Activated T-helper 2 cell treated with anti-CD3 and anti-CD28 coated beads, Interferon-gamma antibody, Interleukin-2, Interleukin-4, amounts not matched to agents 10 μg/mL and 5 μg/mL and 100 μg/mL, durations not matched to agents 14 hours and 24 hours and 36 hours (primary cell): ENCODE measurements at regions not wholly inside any gene's neighbourhood (a gene's known extent, or its start where the extent isn't known, plus 50 kb on each side); places are given as distances from the start of the nearest gene placed in this dataset.

Source experiments
- DNase-seq: peaks from one replicate; pipeline ENCODE4 v3.0.0; 2021; ENCODE audit warnings: low spot score
- H3K27ac Mint-ChIP-seq: one replicate; pipeline ENCODE4 v1.8.0; 2021; ENCODE audit warnings: mixed read lengths
- H3K27me3 Mint-ChIP-seq: one replicate; pipeline ENCODE4 v1.8.0; 2021; ENCODE audit warnings: low read depth, mixed read lengths
- H3K36me3 Mint-ChIP-seq: one replicate; pipeline ENCODE4 v1.8.0; 2021; ENCODE audit warnings: low read depth, mixed read lengths
- H3K4me1 Mint-ChIP-seq: one replicate; pipeline ENCODE4 v1.8.0; 2021; ENCODE audit warnings: low read depth, mixed read lengths
- H3K4me3 Mint-ChIP-seq: one replicate; pipeline ENCODE4 v1.8.0; 2021; ENCODE audit warnings: low read depth, mild to moderate bottlenecking, moderate library complexity, mixed read lengths
- H3K9me3 Mint-ChIP-seq: one replicate; pipeline ENCODE4 v1.8.0; 2021; ENCODE audit warnings: mixed read lengths
- intact Hi-C: fragments of 100-400 bp; cut with micrococcal nuclease; formaldehyde crosslinking; loops from one replicate; pipeline ENCODE4 v1.15.1; 2023

DNA sequence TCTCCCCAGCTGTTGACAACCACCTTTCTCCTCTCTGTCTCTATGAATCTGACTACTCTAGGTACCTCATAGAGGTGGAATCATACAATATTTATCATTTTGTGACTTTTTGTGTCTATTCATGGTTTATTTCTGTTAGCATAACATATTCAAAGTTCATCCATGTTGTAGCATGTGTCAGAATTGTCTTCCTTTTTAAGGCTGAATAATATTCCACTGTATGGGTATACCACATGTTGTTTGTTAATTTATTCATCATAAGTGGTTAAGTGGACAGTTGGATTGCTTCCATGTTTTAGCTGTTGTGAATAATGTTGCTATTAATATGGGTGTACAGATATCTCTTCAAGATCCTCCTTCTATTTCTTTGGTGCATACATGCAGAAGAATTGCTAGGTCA lies 69.9 kb upstream of the COMTD1 start:
- Mint-ChIP-seq H3K27ac (no peak overlapping the region), H3K9me3 (no peaks in the 10 kb centered on the region), H3K36me3 (no peaks in the 10 kb centered on the region), H3K4me1 (no peaks in the 10 kb centered on the region), H3K27me3 (peaks cover 2% of the 10 kb centered on the region), H3K4me3 (no peak overlapping the region)
- intact Hi-C loops = no loop called here
- no peak for DNase-seq

GRCh38 chr10:75304741-75305390 lies 69.1 kb upstream of the COMTD1 start:
- H3K36me3 Mint-ChIP-seq = no peaks in the 10 kb centered on the region
- DNase-seq = no peak
- intact Hi-C loops = no loop called here
- no peaks in the 10 kb centered on the region for H3K9me3 Mint-ChIP-seq
- peaks cover 2% of the 10 kb centered on the region for H3K27me3 Mint-ChIP-seq
- no peaks in the 10 kb centered on the region for H3K4me1 Mint-ChIP-seq
- no peak overlapping the region for H3K27ac Mint-ChIP-seq
- H3K4me3 Mint-ChIP-seq = no peak overlapping the region

- DNase-seq = no peak
- Mint-ChIP-seq H3K27me3 (peaks cover 2% of the 10 kb centered on the region), H3K4me3 (no peak overlapping the region), H3K36me3 (no peaks in the 10 kb centered on the region), H3K27ac (no peak overlapping the region), H3K9me3 (no peaks in the 10 kb centered on the region), H3K4me1 (no peaks in the 10 kb centered on the region)
- intact Hi-C loops = no loop called here
Observed at GRCh38 chr10:75304313-75304712, 68.6 kb upstream of the COMTD1 start.

DNA sequence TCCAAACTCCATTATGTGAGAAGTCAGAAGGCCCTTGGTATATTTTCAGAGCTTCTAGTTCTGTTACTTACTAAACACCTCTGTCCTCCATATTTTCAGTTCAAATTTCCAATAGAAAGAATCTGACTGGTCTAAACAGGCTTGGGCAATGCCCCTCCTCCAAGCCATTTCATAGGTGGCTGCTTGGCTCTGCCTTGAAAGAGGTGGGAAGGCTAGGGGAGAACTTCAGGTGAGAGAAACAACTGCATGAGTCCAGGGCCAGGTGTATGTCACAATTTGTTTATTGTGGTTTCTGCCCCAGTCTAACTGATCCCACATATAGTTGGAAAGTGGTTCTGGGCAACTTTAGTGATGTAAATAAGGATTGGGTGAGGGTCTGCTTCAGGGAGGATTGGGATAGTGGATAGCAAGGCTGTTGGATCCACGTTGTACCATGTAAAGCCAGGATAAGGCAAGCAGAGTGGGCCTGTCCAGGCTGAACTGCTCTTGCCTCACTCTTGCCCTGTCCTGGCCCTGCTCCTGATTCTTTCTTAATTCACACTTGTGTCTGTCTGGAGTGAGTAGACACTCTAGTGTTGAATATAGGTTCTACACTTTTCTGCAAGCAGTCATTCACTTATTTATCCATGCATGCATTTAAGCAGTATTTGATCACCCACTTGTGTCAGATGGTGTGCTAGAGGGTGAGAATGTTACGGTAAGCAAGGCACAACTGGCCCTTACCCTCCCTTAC lies 67.5 kb upstream of the COMTD1 start:
- Mint-ChIP-seq H3K36me3 (no peaks in the 10 kb centered on the region), H3K4me1 (no peaks in the 10 kb centered on the region), H3K9me3 (no peaks in the 10 kb centered on the region), H3K27ac (no peak overlapping the region), H3K27me3 (no peaks in the 10 kb centered on the region), H3K4me3 (no peak overlapping the region)
- intact Hi-C loops = no loop called here
- DNase-seq = no peak

- DNase-seq = no peak
- Mint-ChIP-seq H3K36me3 (no peaks in the 10 kb centered on the region), H3K9me3 (no peaks in the 10 kb centered on the region), H3K4me3 (no peak overlapping the region), H3K27ac (no peak overlapping the region), H3K27me3 (no peaks in the 10 kb centered on the region), H3K4me1 (no peaks in the 10 kb centered on the region)
- intact Hi-C loops = no loop called here
Observed at GRCh38 chr10:75302029-75302428, 66.3 kb upstream of the COMTD1 start.

DNA sequence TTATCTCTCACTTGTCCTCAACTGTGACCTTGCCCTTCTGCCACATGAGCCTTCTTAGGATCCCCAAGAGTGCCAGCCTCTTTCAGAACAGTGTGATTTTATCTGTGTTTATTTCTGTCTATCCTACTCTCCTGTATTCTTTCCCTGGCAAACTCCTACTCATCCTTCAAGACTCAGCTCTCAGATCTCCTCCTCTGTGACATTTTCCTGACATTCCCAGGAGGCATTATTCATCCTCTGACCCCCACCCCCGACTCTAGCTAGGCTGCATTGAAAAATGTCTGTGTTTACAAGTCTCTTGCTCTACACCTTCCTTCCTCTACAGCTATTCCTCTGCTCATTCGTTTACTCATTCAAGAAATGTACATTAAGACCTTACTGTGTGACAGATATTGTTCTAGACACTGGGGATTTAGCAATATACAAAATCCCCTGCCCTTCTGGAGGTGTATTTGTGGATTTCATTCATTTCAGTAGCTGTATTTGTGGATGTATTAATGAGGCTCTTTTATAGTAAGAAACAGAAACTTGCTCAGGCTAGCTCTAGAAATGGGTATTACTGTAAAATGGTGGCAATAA lies 61.4 kb upstream of the COMTD1 start:
- intact Hi-C loops = no loop called here
- no peaks in the 10 kb centered on the region for H3K9me3 Mint-ChIP-seq
- H3K4me1 Mint-ChIP-seq = no peaks in the 10 kb centered on the region
- peaks cover 19% of the 10 kb centered on the region for H3K27me3 Mint-ChIP-seq
- no peak overlapping the region for H3K4me3 Mint-ChIP-seq
- no peak overlapping the region for H3K27ac Mint-ChIP-seq
- H3K36me3 Mint-ChIP-seq = no peaks in the 10 kb centered on the region
- DNase-seq = no peak

GRCh38 chr10:75295868-75296441 lies 60.2 kb upstream of the COMTD1 start:
- Mint-ChIP-seq H3K4me3 (no peak overlapping the region), H3K4me1 (no peaks in the 10 kb centered on the region), H3K9me3 (no peaks in the 10 kb centered on the region), H3K27ac (no peak overlapping the region), H3K36me3 (no peaks in the 10 kb centered on the region), H3K27me3 (peaks cover 24% of the 10 kb centered on the region)
- intact Hi-C loops = no loop called here
- DNase-seq = no peak

DNA sequence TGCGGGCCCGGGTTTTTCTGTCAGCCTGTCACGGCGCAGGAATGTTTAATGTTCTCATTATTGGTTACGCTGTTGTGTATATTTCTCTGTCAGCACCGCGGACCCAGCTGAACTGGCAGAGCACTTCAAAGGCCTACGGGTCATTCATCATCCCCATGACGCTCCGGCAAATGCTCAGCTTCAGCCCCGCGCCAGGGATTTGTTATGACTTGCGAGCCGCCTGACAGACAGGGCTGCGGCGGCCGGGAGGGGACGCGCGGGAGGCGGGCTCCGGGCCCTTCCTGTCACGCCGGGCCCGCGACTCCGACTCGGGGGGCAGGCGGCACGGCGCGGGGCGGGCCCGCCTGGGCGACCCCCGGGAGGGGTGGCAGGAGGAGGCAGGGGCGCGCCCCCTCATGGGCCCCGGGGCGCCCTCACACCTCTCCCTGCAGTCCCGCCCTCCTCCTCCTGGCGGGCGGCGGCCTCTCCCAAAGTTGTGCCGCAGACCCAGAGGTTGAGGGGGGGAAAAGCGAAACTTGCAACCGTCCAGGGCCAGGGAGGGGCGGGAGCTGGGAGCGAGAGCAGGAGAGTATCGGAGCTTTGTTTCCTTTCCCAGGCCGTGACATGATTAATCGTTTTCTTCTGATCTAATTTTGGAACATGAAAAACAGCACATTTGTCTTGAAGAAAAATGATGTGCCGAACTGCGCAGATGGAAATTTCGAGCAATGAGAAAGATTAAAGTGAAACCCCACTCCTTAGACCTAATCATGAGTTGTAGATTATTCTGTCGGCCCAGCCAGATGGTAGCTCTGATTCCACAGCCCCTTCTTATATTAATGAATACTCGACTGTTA lies 59.3 kb upstream of the COMTD1 start:
- no peak overlapping the region for H3K27ac Mint-ChIP-seq
- peak; percentile 39 for DNase-seq
- no peaks in the 10 kb centered on the region for H3K4me1 Mint-ChIP-seq
- peaks cover 30% of the 10 kb centered on the region for H3K27me3 Mint-ChIP-seq
- H3K4me3 Mint-ChIP-seq = peak overlapping the region; percentile 65
- H3K36me3 Mint-ChIP-seq = no peaks in the 10 kb centered on the region
- intact Hi-C loops = no loop called here
- H3K9me3 Mint-ChIP-seq = no peaks in the 10 kb centered on the region

DNA sequence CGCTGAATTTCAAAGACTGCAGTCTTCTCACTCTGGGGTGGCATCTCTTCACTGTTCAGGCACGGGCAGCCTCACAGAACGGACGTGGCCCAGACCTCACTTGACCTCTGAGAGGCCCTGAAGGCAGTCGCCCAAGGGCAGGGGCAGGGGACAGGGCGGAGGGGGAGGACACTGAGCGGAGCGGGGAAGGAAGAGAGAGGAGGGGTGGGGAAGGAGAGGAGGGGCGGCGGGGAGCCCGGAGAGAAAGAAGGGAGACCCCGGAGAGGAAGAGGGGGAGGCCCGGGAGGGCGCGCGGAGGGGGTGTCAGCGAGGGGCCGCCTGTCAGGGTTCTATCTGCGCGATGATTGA lies 58.7 kb upstream of the COMTD1 start:
- H3K4me1 Mint-ChIP-seq = no peaks in the 10 kb centered on the region
- intact Hi-C loops = no loop called here
- H3K9me3 Mint-ChIP-seq = no peaks in the 10 kb centered on the region
- no peak for DNase-seq
- H3K4me3 Mint-ChIP-seq = peak overlapping the region; percentile 65
- H3K27ac Mint-ChIP-seq = no peak overlapping the region
- no peaks in the 10 kb centered on the region for H3K36me3 Mint-ChIP-seq
- H3K27me3 Mint-ChIP-seq = peaks cover 30% of the 10 kb centered on the region

GRCh38 chr10:75294031-75294437 lies 58.3 kb upstream of the COMTD1 start:
- H3K27ac Mint-ChIP-seq = no peak overlapping the region
- no peak for DNase-seq
- no peaks in the 10 kb centered on the region for H3K9me3 Mint-ChIP-seq
- peaks cover 30% of the 10 kb centered on the region for H3K27me3 Mint-ChIP-seq
- intact Hi-C loops = no loop called here
- no peak overlapping the region for H3K4me3 Mint-ChIP-seq
- H3K36me3 Mint-ChIP-seq = no peaks in the 10 kb centered on the region
- H3K4me1 Mint-ChIP-seq = no peaks in the 10 kb centered on the region

DNA sequence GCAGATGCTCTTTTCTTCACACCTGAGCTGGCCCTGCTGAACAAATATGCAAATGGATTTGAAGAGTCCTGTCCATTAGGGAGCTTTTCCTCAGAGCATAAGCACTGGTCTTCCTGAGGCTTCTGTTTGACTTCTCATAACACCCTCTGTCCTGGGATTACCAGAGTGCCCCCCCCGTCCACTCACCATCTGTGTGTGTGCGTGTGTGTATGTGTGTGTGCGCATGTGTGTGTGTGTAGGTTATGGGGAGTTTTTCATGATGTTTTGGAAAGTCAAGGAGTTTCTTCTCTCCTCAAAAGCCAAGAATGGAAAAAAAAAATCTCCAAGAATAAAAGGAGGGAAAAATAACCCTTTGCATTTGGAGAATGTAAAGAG lies 57.7 kb upstream of the COMTD1 start:
- no peak for DNase-seq
- no peaks in the 10 kb centered on the region for H3K36me3 Mint-ChIP-seq
- no peaks in the 10 kb centered on the region for H3K4me1 Mint-ChIP-seq
- intact Hi-C loops = no loop called here
- no peak overlapping the region for H3K27ac Mint-ChIP-seq
- peaks cover 32% of the 10 kb centered on the region for H3K27me3 Mint-ChIP-seq
- H3K4me3 Mint-ChIP-seq = no peak overlapping the region
- no peaks in the 10 kb centered on the region for H3K9me3 Mint-ChIP-seq

GRCh38 chr10:75292794-75293445 lies 57.2 kb upstream of the COMTD1 start:
- DNase-seq = no peak
- H3K4me3 Mint-ChIP-seq = no peak overlapping the region
- peaks cover 32% of the 10 kb centered on the region for H3K27me3 Mint-ChIP-seq
- no peaks in the 10 kb centered on the region for H3K4me1 Mint-ChIP-seq
- no peaks in the 10 kb centered on the region for H3K36me3 Mint-ChIP-seq
- intact Hi-C loops = no loop called here
- no peak overlapping the region for H3K27ac Mint-ChIP-seq
- H3K9me3 Mint-ChIP-seq = no peaks in the 10 kb centered on the region
